ENCODE measurements at regions not wholly inside any gene's neighbourhood (a gene's known extent, or its start where the extent isn't known, plus 50 kb on each side); places are given as distances from the start of the nearest gene placed in this dataset.
A peak's percentile ranks its signal among the peaks of the same experiment; 100 is the strongest.

DNA sequence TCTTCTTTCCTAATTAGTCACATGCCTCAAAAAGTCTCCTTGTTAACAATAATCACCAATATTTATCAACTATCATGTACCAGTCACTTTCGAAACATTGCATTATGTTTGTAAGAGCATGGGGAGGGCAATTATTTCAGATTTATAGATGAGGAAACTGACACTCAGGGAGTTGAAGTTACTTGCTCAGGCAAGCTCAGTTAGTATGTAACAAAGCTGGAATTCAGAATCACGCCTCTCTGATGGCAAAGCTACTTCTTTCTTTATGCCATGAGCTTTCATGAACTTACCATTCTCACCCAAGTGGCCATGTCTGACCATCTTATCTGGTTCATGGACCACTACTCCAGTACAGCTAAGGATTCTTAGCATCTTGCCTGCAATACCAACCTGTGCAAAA, 183.4 kb upstream of the TANK start:
- no peak for DNase-seq

DNA sequence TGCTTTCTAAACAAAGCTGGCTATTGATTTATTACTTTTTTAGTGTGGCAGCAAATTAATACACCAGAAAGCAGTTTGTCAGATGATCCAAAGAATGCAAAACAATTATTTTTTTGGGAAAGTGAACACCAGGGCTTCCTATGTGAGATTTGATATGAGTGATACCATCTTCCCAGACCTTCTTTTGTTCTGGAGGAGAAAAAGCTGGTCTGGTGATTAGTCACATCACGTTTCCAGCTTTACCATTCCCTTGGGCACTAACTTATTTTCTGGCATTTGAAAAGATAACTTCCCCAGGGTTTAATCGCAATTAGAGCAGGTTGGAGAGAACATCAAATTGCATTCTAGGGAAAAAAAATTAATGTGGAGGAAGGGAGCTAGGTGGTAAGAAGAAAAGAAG, 182.9 kb upstream of the TANK start:
- DNase-seq = no peak

DNA sequence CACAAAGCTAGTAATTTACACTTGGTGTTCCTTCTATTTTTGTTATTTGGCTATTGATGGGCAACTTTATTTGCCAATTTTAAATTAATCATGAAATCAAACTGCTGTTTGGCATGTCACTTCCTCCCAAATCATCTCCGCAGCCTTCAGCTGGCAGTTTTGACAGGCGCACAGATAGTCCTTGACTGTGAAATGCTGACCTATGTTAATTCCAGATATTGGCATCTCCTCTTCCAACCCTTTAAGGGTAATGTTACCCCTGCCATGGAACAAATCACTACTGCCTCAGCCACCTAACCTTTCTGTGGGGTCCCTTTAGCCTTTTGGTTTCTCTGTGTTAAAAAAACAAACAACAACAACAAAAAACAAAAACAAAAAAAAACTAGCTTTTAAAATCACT, 182.4 kb upstream of the TANK start:
- DNase-seq = no peak

DNA sequence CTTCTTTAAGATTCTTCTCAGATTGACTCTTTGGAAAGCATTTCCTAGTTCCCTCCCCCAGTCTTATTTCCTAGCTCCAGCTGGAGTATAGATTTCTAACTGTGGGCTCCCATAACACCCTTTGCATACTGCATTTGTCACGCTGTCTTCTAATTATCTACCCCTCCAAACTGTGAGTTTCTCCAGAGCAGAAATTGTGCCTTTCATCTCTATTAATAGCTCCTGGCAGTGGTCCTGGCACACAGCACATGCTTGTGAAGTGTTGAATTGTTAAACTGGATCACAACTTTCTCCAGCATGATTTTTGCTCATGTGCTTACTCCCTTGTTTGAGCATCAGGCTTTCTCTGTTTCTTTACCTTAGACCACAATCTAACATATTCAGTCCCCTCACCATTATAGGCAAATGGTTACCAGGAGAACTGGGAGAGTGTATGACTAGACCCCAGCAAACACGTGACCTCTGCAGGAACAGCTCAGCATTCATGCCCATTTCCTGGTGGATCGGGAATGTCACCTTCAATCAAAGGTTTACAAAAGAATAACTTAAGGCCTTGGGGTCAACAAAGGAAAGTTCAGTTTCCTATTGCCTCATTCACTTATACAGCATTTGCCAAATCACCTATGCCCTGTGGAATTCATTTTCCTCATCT, 175.7 kb upstream of the TANK start:
- DNase-seq = no peak

DNA sequence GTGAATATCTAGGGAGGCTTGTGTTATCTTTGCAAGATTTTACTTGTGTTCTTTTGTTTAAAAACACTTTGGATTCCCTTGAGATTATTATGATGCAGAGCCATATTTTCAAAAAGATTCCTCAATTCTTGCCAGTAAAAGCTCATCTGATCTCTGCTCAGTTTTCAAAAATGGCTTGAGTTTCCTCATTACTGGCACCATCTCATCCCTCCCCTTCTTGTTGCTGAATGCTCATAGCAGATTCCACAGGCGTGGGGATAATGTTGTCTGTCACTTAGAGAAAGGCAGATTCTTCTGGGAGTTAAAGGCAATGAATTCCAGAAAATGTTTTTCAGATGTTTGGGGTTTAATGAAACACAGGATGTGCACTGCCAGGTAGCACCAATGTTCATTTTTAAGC, 170.4 kb upstream of the TANK start:
- DNase-seq = no peak

DNA sequence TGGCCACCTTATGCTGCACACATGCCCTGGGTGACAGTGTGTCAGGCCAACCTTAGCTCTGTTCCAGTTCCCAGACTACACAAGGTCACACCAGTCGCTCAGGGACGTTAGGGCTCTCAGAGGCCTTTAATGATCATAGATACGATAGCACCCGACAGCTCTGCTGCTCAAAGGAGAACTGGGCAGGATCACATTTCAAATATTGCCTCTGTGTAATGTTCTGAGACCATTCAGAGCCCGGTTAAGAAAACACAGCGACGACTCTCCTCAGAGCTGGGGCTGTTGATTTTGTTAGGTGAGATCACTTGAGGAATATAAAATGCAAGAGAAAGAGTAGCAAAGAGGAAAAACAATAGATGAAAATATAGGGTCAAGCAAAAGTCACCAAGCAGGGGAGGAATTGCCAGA, 166.6 kb upstream of the TANK start:
- DNase-seq = peak; percentile 14

DNA sequence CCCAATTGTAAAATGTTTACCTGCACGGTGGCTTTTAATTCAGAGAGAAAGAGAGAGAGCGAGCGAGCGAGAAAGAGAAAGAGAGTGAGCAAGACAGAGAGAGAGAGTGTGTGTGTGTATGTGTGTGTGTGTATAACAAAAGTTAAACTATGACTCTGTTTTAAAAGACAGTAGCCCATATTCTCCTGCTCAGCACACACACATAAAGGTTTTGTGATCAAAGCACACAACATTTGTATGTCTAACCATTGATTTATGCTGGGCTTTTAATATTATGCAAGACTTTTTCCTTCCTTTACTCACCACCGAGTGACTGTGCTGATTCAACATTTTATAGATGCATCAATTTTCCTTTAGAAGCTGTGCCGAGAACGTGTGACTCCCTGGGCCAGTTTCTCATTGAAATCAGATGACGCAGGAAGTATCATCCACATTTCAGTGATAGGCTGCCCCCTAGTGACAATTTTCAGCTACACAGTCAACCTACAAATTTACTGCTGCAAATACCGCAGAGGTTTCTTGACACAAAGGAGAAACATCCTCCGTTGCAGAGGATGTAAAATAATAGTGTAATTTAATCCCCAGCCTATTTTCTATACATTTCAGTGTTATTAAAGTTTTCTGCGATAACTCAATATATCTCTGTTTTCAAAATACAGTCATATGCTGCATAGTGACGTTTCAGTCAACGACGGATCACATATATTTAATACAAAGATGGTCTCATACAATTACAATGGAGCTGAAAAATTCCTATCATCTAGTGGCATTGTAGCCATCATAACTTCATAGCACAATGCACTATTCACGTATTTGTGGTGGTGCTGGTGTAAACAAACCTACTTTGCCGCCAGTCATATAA, 165.9 kb upstream of the TANK start:
- DNase-seq = peak; percentile 76

DNA sequence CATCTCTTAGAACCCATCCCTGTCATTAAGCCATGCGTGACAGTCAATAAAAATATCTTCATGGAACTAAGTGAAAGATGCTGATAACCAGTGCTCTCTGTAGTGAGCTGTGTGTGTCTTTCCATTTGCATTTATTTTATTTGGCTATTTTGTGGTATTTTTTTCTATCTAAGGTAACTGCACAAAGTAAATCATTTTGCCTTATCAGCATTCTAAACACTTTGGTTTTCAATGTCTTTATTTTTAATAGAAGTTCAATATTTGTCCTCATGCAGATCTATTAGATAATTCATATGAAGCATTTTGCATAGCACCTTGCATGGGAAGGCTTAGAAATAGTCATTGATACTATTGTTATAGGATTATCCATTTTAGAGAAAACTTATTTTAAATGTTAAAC, 163.6 kb upstream of the TANK start:
- DNase-seq = no peak

DNA sequence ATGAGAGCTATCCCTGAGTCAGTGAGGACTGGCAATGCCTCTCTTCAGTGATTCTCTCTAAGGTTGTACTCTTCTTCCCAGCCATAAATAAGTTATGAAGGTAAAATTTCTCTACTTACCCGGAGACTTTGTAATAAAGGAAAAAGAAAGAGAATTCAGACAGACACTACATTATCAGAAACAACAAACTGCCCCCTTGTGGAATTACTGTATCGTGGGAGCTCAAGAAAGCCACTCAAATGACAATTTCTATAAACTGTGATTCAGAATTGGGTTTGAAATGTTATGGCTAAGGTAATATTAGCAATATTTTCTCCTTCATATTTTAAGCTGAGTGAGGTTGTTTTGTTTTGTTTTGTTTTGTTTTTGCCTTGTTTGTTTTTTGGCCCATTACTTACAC, 155.8 kb upstream of the TANK start:
- DNase-seq = no peak

DNA sequence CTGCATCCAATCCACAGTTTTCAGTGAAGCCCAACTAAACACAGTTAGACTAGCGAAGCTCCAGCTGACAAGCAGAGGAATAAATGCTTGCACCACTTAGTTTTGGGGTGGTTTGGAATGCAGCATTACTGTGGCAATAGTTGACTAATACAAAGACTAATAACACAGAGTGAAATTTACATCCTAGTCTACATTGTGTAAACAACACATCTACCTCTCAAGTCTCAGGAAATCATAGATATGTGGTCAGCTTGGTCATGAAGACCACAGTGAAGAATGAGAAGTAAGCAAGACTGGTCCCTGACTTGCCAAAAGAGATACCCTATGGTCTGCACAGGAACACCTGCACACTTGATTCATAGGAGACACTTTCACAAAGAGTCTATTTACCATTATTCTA, 155.1 kb upstream of the TANK start:
- no peak for DNase-seq

DNA sequence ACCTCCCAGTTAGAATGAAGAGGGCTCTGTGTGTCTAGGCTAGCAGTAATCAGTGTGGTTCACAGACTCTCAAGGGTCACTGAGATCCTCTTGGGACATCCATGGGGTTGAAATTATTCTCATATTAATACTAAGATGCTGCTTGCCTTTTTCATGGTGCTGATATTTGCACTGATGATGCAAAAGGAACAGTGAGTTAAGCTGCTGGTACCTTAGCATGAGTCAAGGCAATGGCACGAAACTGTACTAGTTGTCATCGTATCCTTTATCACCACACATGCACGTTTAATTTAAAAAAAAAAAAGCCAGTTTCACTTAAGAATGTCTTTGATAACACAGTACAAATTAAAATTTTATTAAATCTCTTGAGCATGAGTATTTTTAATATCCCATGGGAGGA, 151.9 kb upstream of the TANK start:
- no peak for DNase-seq

DNA sequence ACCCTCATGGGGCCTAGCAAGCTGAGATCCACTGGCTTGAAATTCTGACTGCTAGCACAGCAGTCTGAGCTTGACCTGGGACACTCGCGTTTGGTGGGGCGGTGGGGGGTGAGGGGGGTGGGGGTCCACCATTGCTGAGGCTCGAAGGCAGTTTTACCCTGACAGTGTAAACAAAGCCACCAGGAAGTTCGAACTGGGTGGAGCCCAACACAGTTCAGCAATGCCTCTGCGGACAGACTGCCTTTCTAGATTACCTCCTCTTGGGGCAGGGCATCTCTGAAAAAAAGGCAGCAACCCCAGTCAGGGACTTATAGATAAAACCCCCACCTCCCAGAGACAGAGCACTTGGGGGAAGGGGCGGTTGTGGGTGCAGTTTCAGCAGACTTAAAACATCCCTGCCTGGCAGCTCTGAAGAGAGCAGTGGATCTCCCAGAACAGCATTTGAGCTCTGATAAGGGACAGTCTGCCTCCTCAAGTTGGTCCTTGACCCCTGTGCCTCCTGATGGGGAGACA, 149.7 kb upstream of the TANK start:
- no peak for DNase-seq

DNA sequence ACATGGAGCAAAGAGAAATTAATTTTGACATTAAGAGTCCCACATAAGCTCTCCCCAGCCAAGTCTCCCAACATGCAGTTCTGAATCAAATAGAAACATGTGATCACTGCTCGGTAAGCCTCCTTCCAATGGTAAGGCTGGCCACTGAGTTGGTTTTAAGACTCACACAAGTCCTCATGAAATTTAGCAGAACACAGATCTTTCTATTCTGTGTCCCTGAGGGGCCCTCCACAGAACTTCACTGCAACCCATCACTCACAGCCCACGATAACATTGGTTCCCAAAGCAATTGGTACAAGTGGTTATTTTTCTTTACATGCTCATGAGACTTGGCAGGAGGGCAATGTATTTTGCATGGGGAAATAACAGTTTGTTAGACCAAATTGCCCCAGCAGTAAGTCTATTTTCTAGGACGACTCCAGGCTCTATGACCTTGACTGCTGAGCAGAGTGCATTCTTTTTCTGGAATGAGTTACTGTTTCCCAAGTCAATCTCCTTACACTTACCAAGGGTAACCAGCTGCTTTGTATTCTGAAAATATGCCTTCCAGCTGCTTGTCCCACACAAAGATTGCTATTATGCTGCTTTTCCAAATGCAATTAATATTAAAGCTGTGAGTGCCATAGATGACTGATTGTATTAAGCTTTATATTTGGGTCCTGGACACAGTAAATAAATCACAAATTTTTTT, 142.3 kb upstream of the TANK start:
- no peak for DNase-seq

DNA sequence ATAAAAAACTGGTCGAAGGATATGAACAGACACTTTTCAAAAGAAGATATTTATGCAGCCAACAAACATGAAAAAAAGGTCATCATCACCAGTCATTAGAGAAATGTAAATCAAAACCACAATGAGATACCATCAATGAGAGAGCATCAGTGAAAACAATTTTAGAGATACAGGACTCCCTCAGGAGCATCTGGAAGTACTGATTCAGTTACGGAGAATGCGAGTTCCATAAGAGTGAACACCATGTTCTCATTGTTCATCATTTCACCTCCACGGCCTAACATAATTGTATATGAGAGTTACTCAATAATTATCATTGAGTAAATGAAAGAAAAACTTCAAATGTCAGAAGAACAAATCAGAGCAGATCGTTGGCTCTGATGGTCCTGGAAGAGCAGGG, 140.9 kb upstream of the TANK start:
- DNase-seq = no peak

DNA sequence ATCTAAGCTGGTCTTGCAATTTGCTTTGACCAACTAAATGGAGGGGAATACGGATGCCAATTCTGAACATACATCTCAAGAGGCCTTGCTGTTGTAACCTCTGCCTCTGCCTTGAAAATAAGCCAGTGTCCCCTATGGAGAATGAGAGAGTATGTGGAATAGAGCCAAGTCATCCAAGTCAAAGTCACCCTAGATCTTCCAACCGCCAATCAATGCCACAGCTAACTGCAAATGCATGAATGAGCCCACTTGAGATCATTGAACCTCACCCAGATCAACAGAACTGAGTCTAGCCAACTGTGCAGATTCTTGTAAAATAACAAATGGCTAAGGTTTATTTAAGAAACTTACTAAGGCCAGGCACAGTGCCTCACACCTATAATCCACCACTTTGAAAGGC, 139.8 kb upstream of the TANK start:
- DNase-seq = no peak

DNA sequence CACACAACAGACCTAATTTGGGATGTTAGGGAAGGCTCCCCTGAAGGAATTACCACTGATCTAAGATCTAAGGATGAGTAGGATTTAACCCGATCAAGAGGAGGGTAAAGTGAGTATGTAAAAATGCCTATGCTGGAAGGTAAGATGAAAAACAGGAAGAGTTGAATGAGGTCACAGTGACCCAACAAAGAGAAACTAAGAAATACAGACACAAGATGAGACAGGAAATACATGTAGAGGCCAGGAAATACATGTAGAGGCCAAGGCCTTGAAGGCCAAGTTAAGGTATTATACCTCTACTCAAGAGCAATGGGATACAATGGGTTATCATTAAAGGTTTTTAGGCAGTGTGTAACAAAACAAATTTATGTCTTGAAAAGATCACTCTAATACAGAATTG, 131.6 kb upstream of the TANK start:
- DNase-seq = no peak

DNA sequence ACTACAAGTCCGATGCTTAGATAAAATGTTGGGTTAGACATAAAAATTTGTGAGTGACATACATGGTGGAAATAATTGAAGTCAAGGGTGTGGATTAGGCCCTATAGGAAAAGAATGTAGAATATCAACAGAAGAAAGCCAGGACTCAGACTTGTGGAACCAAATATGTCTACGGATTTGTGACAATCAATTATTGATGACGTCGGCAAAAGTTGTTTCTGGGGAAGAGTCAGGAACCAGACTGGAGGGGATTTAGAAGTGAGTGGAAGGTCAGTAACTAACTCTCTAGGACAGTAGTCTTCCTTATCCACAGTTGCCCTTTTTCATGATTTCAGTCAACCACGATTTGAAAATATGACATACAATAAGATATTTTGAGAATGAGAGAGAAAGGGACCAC, 130.9 kb upstream of the TANK start:
- no peak for DNase-seq

DNA sequence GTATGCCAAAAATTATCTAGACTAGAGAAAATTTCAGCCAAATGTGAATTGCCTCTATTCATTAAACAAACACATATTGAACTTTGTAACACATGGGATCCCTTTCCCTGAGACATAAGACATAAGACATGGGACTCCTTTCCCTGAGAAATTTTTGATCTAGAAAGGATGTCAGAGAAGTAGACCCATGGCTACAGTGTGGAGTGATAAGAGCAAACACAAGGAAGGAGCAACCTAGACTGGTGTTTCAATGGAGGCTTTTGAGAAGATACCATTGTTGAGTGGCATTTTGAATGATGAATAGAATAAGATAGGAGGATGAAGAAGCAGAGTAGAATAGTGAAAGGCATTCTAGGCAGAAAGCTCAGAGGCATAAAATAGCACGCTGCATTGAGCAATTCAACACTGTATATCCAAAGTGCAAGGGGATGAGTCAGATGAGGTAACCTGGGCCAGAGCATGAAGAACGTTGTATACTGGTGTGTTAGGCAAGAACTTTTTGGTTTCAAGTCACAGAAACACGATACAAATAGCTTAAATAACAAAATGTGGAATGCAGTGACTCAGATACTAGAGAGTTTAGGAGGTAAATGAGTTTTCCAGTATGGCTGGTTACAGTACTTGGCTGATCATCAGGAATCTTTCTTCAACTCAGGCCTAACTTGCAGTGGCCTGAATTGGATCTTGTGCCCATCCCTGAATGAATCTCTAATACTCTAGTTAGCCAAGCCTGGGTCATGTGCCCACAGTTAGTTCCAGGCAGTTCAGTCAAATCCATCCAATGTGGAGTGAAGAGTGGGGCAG, 129.8 kb upstream of the TANK start:
- DNase-seq = no peak

DNA sequence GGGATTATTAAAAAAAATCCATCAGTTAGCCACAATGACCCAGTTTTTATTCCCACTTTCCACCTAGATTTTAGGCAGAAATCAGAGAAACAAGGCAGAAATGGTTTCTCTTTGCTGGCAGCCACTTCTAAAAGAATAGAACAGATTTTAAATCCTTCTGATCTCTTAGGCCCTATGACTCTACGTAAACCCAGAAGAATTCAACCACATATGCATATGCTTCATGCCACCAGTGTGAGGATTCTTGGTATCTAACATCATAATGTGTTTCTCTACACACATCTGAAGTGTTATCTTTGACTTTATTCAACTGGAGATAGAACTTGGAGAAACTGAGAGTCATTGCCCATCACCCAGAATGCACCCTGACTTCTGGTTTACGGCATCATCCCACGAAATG, 128.7 kb upstream of the TANK start:
- DNase-seq = no peak

DNA sequence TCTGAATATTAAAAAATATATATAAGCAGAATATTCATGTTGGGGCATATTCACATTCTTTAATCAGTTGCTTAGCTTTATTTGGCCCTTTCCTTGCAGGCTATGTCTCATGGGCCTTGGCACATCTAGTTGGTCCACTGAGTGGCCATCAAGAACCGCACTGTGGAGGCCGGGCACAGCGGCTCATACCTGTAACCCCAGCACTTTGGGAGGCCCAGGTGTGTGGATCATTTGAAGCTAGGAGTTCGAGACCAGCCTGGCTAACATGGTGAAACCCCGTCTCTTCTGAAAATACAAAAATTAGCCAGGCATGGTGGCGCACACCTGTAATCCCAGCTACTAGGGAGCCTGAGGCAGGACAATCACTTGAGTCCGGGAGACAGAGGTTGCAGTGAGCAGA, 127.6 kb upstream of the TANK start:
- DNase-seq = no peak

DNA sequence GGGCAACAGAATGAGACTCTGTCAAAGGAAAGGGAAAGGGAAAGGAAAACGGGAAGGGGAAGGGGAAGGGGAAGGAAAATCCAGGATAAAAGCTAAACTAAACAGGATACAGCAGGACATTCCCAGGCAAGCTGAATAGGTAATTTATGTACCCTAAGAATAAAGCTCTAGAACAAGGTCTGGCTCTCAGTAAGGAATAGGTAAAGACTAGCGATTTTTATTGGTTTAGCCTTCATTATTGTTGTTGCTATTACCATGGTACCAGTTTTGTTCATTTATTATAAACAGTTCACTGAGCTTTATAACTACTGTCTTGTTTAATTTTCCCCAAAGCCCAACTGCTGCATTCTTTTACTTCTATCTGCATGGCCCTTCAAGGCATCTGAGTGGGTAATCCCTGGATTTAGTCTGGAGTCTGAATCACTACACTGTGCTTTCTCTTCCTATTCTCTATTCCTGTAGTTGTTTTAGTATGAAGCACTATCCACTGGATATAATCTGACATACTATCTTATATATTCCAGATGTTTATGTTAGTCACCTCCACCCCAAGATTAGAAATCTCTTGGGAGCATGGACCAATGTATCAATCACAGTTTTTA, 127.1 kb upstream of the TANK start:
- no peak for DNase-seq

DNA sequence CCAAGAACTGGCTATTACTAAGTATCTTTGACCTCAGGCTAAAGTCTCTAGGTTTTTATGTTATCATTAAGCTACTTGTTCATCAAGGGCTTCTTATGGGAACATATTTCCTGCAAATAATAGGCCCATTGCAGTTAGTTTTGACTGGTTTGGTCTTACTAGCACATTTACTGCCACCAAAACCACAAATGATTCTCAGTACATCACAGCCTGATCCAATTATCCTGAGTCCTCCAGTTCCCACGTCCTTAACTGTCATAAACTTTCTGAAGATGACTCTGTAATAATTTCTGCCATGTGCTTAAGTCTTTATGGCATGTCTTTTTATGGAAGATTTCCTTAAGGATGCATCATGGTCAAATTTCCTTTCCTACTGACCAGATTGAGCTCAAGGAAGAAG, 123.3 kb upstream of the TANK start:
- DNase-seq = no peak

DNA sequence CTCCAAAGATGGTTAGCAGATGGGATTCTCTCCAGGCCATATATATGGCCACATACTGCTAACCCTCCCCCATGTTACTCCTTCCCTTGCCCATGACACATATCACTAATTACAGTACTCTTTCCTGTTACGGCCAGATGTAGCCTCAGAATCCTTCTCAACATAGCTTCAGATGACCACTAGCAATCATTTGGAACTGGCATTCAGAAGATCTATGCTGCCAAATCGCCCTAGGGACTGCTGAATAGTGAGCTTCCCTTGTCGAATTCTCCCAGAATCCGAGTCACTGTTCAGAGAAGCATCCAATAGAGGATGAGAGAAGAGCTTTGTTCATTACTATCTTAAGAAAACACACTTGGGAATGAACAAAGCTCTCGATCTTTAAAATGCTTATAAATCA, 121.2 kb upstream of the TANK start:
- DNase-seq = no peak
